GM12878 (cell line): ENCODE measurements at regions not wholly inside any gene's neighbourhood (a gene's known extent, or its start where the extent isn't known, plus 50 kb on each side); places are given as distances from the start of the nearest gene placed in this dataset.
"Not testable (repeated sequence)": the region's sequence is repeated elsewhere in the genome, so short reads cannot be mapped to it uniquely, and the experiment has no call there.

Source experiments
- ATAC-seq: fragments of 200-7000 bp; cut with Tn5 transposase; 3 replicates; pipeline ENCODE4 v1.9.1; 2020; ENCODE audit warnings: mild to moderate bottlenecking, moderate library complexity
- BruUV-seq: library from RNA; stranded (reverse); fragments of 400-500 nt; replicated peaks from 2 replicates; lab custom pipeline; 2021; lab: Mats Ljungman, UMichigan
- CTCF ChIA-PET: fragments of 300-600 bp; sonication (Branson Sonifier 250); formaldehyde crosslinking; extraction: SDS; loops from one replicate; lab custom pipeline; 2021; ENCODE audit warnings: inconsistent platforms; lab: Yijun Ruan, JAX
- POLR2A ChIA-PET: fragments of 350-600 bp; formaldehyde crosslinking; extraction: SDS; loops from one replicate; lab custom pipeline; 2021; ENCODE audit warnings: inconsistent platforms; lab: Charles Lee
- RAD21 ChIA-PET: fragments of 300-600 bp; sonication (Branson Sonifier 250); formaldehyde crosslinking; loops from one replicate; lab custom pipeline; 2023; ENCODE audit warnings: antibody characterized with exemption; ENCODE audit not compliant: unreplicated experiment; lab: Charles Lee
- SMC1A ChIA-PET: fragments of 300-600 bp; sonication (Branson Sonifier 250); formaldehyde crosslinking; loops from one replicate; lab custom pipeline; 2023; ENCODE audit not compliant: unreplicated experiment, uncharacterized antibody; lab: Charles Lee
- DNase-seq: peaks from one replicate; pipeline ENCODE4 v3.0.0-alpha.2; 2011; ENCODE audit warnings: low read depth, low spot score
- FAIRE-seq: peaks from 3 replicates; lab custom pipeline; 2011; peaks lifted over from hg19 to GRCh38; lab: Jason Lieb, UNC
- H2AFZ ChIP-seq: 2 replicates; pipeline ENCODE4 v1.6.0; 2011; ENCODE audit warnings: low read depth, low read length, control low read depth; ENCODE audit not compliant: control insufficient read depth
- H3K27ac ChIP-seq: 2 replicates; pipeline ENCODE4 v1.5.1; 2011; ENCODE audit warnings: control low read depth; ENCODE audit not compliant: control insufficient read depth, insufficient read depth
- H3K27me3 ChIP-seq, 2 experiments: replicated peaks in 1 of 2; 2 replicates each; pipeline versions ENCODE4 v1.6.0 to v1.6.1; 2011; ENCODE audit warnings: low read length in 1 of 2; ENCODE audit not compliant: control insufficient read depth in 2 of 2, insufficient read depth in 2 of 2
- H3K36me3 ChIP-seq, 2 experiments: 2 replicates each; pipeline ENCODE4 v1.5.1; 2011; ENCODE audit warnings: low read length in 1 of 2; ENCODE audit not compliant: control insufficient read depth in 2 of 2, insufficient read depth in 2 of 2
- H3K4me1 ChIP-seq: 2 replicates; pipeline ENCODE4 v1.6.1; 2011; ENCODE audit warnings: mild to moderate bottlenecking, low read length, moderate library complexity, mixed read lengths; ENCODE audit not compliant: control insufficient read depth, insufficient read depth
- H3K4me2 ChIP-seq: 2 replicates; pipeline ENCODE4 v1.6.0; 2011; ENCODE audit warnings: control low read depth; ENCODE audit not compliant: control insufficient read depth, insufficient read depth
- H3K4me3 ChIP-seq: fragments of 200-600 bp; sonication (generic); 2 replicates; pipeline ENCODE4 v1.5.1; 2016
- H3K79me2 ChIP-seq: 2 replicates; pipeline ENCODE4 v1.6.0; 2011; ENCODE audit warnings: low read length; ENCODE audit not compliant: control insufficient read depth, insufficient read depth
- H3K9ac ChIP-seq: 2 replicates; pipeline ENCODE4 v1.8.0; 2011; ENCODE audit warnings: low read length, control low read depth, mixed read lengths; ENCODE audit not compliant: control insufficient read depth, insufficient read depth
- H3K9me3 ChIP-seq: replicated peaks from 3 replicates; pipeline ENCODE4 v1.5.1; 2011; ENCODE audit warnings: mild to moderate bottlenecking, low read length; ENCODE audit not compliant: control insufficient read depth, insufficient read depth
- H4K20me1 ChIP-seq: 2 replicates; pipeline ENCODE4 v1.6.0; 2011; ENCODE audit not compliant: control insufficient read depth, insufficient read depth
- WGBS: methylation state at CpG from one replicate; pipeline ENCODE4 v1.1.6; 2016; ENCODE audit warnings: low lambda C conversion rate; ENCODE audit not compliant: insufficient replicate concordance, insufficient coverage; ENCODE audit errors: missing lambda C conversion rate; 5-methylcytosine and 5-hydroxymethylcytosine counted together
- in situ Hi-C: fragments of 300-500 bp; cut with MboI; formaldehyde crosslinking; loops from 9 replicates; pipeline ENCODE4 v1.14.3; 2018; ENCODE audit warnings: mixed read lengths
- intact Hi-C: fragments of 100-400 bp; cut with micrococcal nuclease; formaldehyde crosslinking; loops from one replicate; pipeline ENCODE4 v1.14.2; 2022; ENCODE audit not compliant: unreplicated experiment

- CTCF ChIA-PET, result interaction anchor here (1.1 kb wide), 1 partner anchor 18 kb away, joined by 3 read pairs; no protein-coding TSS in a partner anchor
Observed at GRCh38 chr17:64794548-64795274, 124.6 kb downstream of the LRRC37A3 start.

GRCh38 chr17:64794113-64794512 lies 125.2 kb downstream of the LRRC37A3 start:
- RAD21 ChIA-PET, H2AFZ ChIP-seq, H3K27me3 ChIP-seq, intact Hi-C loops, in situ Hi-C loops, DNase-seq, FAIRE-seq, POLR2A ChIA-PET, H3K9me3 ChIP-seq, H3K27ac ChIP-seq, H3K4me2 ChIP-seq, H3K4me3 ChIP-seq, H3K79me2 ChIP-seq, H4K20me1 ChIP-seq, H3K4me1 ChIP-seq, ATAC-seq, H3K36me3 ChIP-seq, SMC1A ChIA-PET, H3K9ac ChIP-seq, BruUV-seq: not testable (repeated sequence)
- CTCF ChIA-PET, result interaction anchor here (1.1 kb wide), 1 partner anchor 17 kb away, joined by 3 read pairs; no protein-coding TSS in a partner anchor
- WGBS, result 100% methylated on average over 4 of the region's 4 CpGs

More at GRCh38 chr17:64794548-64795274, 124.6 kb downstream of the LRRC37A3 start:
- RAD21 ChIA-PET, H3K4me2 ChIP-seq, H3K36me3 ChIP-seq, H3K27ac ChIP-seq, DNase-seq, H4K20me1 ChIP-seq, SMC1A ChIA-PET, H3K4me3 ChIP-seq, H3K9ac ChIP-seq, H3K4me1 ChIP-seq, ATAC-seq, POLR2A ChIA-PET, H3K27me3 ChIP-seq, H3K79me2 ChIP-seq, intact Hi-C loops, H2AFZ ChIP-seq, H3K9me3 ChIP-seq, FAIRE-seq, in situ Hi-C loops, BruUV-seq: not testable (repeated sequence)
- WGBS, result 94% methylated on average over 12 of the region's 16 CpGs
